SU-DHL-6 (cell line): ENCODE measurements at regions not wholly inside any gene's neighbourhood (a gene's known extent, or its start where the extent isn't known, plus 50 kb on each side); places are given as distances from the start of the nearest gene placed in this dataset.
A peak's percentile ranks its signal among the peaks of the same experiment; 100 is the strongest.

Experiments
- H2AFZ ChIP-seq: fragments of 200-600 bp; sonication (generic); 2 replicates; pipeline ENCODE4 v1.6.1; 2014; ENCODE audit warnings: low read depth, mild to moderate bottlenecking, moderate library complexity, mixed read lengths, antibody characterized with exemption, low read length; ENCODE audit not compliant: severe bottlenecking
- H3F3A ChIP-seq: fragments of 200-600 bp; shearing (Covaris generic); 2 replicates; pipeline ENCODE4 v1.6.0; 2016; ENCODE audit warnings: antibody characterized with exemption, mild to moderate bottlenecking; ENCODE audit not compliant: insufficient read depth
- H3K27ac ChIP-seq: fragments of 200-600 bp; sonication (generic); 2 replicates; pipeline ENCODE4 v1.5.1; 2016; ENCODE audit warnings: low read depth, mild to moderate bottlenecking, low read length, moderate library complexity, mixed read lengths
- H3K27me3 ChIP-seq: fragments of 200-600 bp; sonication (generic), shearing (Covaris generic); 2 replicates; pipeline ENCODE4 v1.6.0; 2014; ENCODE audit warnings: mild to moderate bottlenecking, low read length
- H3K36me3 ChIP-seq: fragments of 200-600 bp; sonication (generic); 2 replicates; pipeline ENCODE4 v1.6.1; 2014; ENCODE audit warnings: mild to moderate bottlenecking, low read length, mixed read lengths
- H3K4me2 ChIP-seq: fragments of 300-600, 200-600 bp; shearing (Covaris generic), sonication (generic); 2 replicates; pipeline ENCODE4 v1.6.0; 2014; ENCODE audit warnings: low read length, low read depth, mild to moderate bottlenecking; ENCODE audit not compliant: poor library complexity, severe bottlenecking
- H3K4me3 ChIP-seq: fragments of 200-600 bp; sonication (generic); 2 replicates; pipeline ENCODE4 v1.5.1; 2014; ENCODE audit warnings: antibody characterized with exemption, low read length, mild to moderate bottlenecking, mixed read lengths; ENCODE audit not compliant: insufficient read depth, poor library complexity, severe bottlenecking
- H3K79me2 ChIP-seq: fragments of 200-600 bp; sonication (generic); 2 replicates; pipeline ENCODE4 v1.6.1; 2014; ENCODE audit warnings: mild to moderate bottlenecking, low read length, moderate library complexity; ENCODE audit not compliant: insufficient read depth
- H3K9ac ChIP-seq: fragments of 200-600 bp; sonication (generic); 2 replicates; pipeline ENCODE4 v1.7.0; 2014; ENCODE audit warnings: mild to moderate bottlenecking, low read length
- H3K9me2 ChIP-seq: fragments of 200-600 bp; sonication (generic); replicated peaks from 2 replicates; pipeline ENCODE4 v1.6.1; 2014; ENCODE audit warnings: low read length; ENCODE audit not compliant: insufficient read depth
- H3K9me3 ChIP-seq: fragments of 200-600 bp; sonication (generic); 2 replicates; pipeline ENCODE4 v1.6.1; 2014; ENCODE audit warnings: low read length, mixed read lengths; ENCODE audit not compliant: insufficient read depth
- H4K20me1 ChIP-seq: fragments of 200-600 bp; sonication (generic); 2 replicates; pipeline ENCODE4 v1.6.1; 2014; ENCODE audit warnings: low read depth, mild to moderate bottlenecking, antibody characterized with exemption, low read length, moderate library complexity, mixed read lengths
- CTCF ChIP-seq: fragments of 200-600 bp; sonication (generic); IDR thresholded peaks from one replicate; pipeline ENCODE4 v1.5.1; 2017; ENCODE audit warnings: antibody characterized with exemption, mild to moderate bottlenecking, low read length, moderate library complexity; ENCODE audit not compliant: insufficient read depth, poor library complexity, severe bottlenecking
- EZH2phosphoT487 ChIP-seq: fragments of 200-600 bp; sonication (generic), shearing (Covaris generic); conservative IDR thresholded peaks from 2 replicates; pipeline ENCODE4 v1.6.1; 2018; ENCODE audit warnings: mild to moderate bottlenecking, antibody characterized with exemption, low read length, moderate library complexity, mixed read lengths

- H2AFZ ChIP-seq = no peak overlapping the region
- peaks cover 10% of the 10 kb centered on the region; the same call in 1 of the 2 replicates for H3K9me3 ChIP-seq
- no peak overlapping the region for H3K4me2 ChIP-seq
- no peaks in the 10 kb centered on the region for H3K9me2 ChIP-seq
- H3K79me2 ChIP-seq = no peaks in the 10 kb centered on the region
- H3K36me3 ChIP-seq = no peaks in the 10 kb centered on the region
- no peaks in the 10 kb centered on the region for H3F3A ChIP-seq
- H3K27me3 ChIP-seq = no peaks in the 10 kb centered on the region
- H4K20me1 ChIP-seq = no peaks in the 10 kb centered on the region
- no peak overlapping the region for H3K9ac ChIP-seq
- no peak overlapping the region for H3K4me3 ChIP-seq
- H3K27ac ChIP-seq = no peak overlapping the region
- TF ChIP-seq EZH2phosphoT487 (no peak), CTCF (no peak)
Measured at GRCh38 chr6:67165606-67166005, 1458.6 kb upstream of the EYS start.

GRCh38 chr6:67160820-67161219, 1453.8 kb upstream of the EYS start:
- TF ChIP-seq CTCF = no peak
- no peak for TF ChIP-seq EZH2phosphoT487
- H4K20me1 ChIP-seq = no peaks in the 10 kb centered on the region
- H2AFZ ChIP-seq = no peak overlapping the region
- no peaks in the 10 kb centered on the region for H3K9me2 ChIP-seq
- peaks cover 16% of the 10 kb centered on the region; the same call in 1 of the 2 replicates for H3K9me3 ChIP-seq
- no peaks in the 10 kb centered on the region; the same call in 1 of the 2 replicates for H3F3A ChIP-seq
- H3K27me3 ChIP-seq = no peaks in the 10 kb centered on the region
- no peaks in the 10 kb centered on the region for H3K36me3 ChIP-seq
- H3K79me2 ChIP-seq = no peaks in the 10 kb centered on the region
- H3K4me2 ChIP-seq = no peak overlapping the region
- no peak overlapping the region for H3K9ac ChIP-seq
- no peak overlapping the region for H3K4me3 ChIP-seq
- H3K27ac ChIP-seq = no peak overlapping the region

GRCh38 chr6:67141005-67141404, 1434.0 kb upstream of the EYS start:
- Histone ChIP-seq H3K9me3 (no peaks in the 10 kb centered on the region), H3K4me3 (no peak overlapping the region), H3F3A (no peaks in the 10 kb centered on the region), H3K36me3 (no peaks in the 10 kb centered on the region; the same call in 1 of the 2 replicates), H3K9me2 (no peaks in the 10 kb centered on the region), H3K27me3 (no peaks in the 10 kb centered on the region), H3K4me2 (no peak overlapping the region), H3K27ac (no peak overlapping the region), H3K79me2 (no peaks in the 10 kb centered on the region), H4K20me1 (no peaks in the 10 kb centered on the region), H2AFZ (peak overlapping the region; percentile 56), H3K9ac (no peak overlapping the region)
- TF ChIP-seq CTCF (no peak), EZH2phosphoT487 (no peak)
